Right lobe of liver (tissue), 4 donors: ENCODE measurements at regions not wholly inside any gene's neighbourhood (a gene's known extent, or its start where the extent isn't known, plus 50 kb on each side); places are given as distances from the start of the nearest gene placed in this dataset.

Experiments used
- POLR2A ChIP-seq: fragments of 450-650 bp; IDR thresholded peaks from one replicate; pipeline ENCODE4 v1.6.1; 2017; ENCODE audit warnings: antibody characterized with exemption, mild to moderate bottlenecking
- TF ChIP-seq, protein P1 (sequence below), 4 donors: fragments of 200-600 bp in 3 of 4; fragments of 450-650 bp in 1 of 4; IDR thresholded peaks; one replicate each; pipeline versions ENCODE4 v1.5.1 to v1.8.0; 2016 to 2022; ENCODE audit warnings: antibody characterized with exemption in 4 of 4, mild to moderate bottlenecking in 2 of 4
- donor health status: DM: no; HTN: no; CAD: no.
- donor health status: DM: no; HTN: no; CAD: no.
- donor health status: DM: no; HTN: yes; CAD: no.

DNA sequence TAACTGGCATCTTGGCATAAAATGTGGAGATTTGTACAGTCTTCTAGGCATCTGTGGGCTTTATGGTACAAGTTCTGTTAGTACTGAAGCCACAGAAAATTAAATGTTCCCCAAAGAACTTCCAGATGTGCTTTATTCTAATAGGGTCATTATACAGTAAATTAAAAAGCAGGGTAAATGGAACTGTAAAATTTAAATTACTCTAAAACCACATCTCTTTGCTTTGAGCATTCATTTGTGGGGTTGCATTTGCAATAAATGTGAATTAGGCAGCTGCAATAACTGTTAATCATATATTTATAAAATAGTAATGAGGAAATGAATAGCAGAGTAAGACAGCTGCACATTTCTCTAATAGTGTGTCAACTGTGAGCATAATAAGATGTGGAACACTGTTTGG, 151.5 kb downstream of the BUB3 start:
- no peak for TF ChIP-seq POLR2A
- TF ChIP-seq, protein P1, sequence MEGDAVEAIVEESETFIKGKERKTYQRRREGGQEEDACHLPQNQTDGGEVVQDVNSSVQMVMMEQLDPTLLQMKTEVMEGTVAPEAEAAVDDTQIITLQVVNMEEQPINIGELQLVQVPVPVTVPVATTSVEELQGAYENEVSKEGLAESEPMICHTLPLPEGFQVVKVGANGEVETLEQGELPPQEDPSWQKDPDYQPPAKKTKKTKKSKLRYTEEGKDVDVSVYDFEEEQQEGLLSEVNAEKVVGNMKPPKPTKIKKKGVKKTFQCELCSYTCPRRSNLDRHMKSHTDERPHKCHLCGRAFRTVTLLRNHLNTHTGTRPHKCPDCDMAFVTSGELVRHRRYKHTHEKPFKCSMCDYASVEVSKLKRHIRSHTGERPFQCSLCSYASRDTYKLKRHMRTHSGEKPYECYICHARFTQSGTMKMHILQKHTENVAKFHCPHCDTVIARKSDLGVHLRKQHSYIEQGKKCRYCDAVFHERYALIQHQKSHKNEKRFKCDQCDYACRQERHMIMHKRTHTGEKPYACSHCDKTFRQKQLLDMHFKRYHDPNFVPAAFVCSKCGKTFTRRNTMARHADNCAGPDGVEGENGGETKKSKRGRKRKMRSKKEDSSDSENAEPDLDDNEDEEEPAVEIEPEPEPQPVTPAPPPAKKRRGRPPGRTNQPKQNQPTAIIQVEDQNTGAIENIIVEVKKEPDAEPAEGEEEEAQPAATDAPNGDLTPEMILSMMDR (IDR thresholded peaks at IDR 0.05), result no peak
